Activated T-cell treated with anti-CD3 and anti-CD28 coated beads, Interleukin-2, amount 50 U/mL, for 72 hours (primary cell): ENCODE measurements at regions not wholly inside any gene's neighbourhood (a gene's known extent, or its start where the extent isn't known, plus 50 kb on each side); places are given as distances from the start of the nearest gene placed in this dataset.

Experiments used
- ATAC-seq, 2 donors: fragments of 150-1000 bp; cut with Tn5 transposase; replicated peaks in 1 of 2; 2 replicates each; pipeline ENCODE4 v1.10.0; 2021; ENCODE audit warnings: moderate library complexity in 2 of 2, mild to moderate bottlenecking in 1 of 2
- DNase-seq, 2 donors: peaks; one replicate each; pipeline ENCODE4 v3.0.0; 2021 to 2022; ENCODE audit warnings: mixed read lengths in 1 of 2
- H3K27ac Mint-ChIP-seq: one replicate; pipeline ENCODE4 v1.8.0; 2022; ENCODE audit warnings: mild to moderate bottlenecking, moderate library complexity, mixed read lengths
- H3K27me3 Mint-ChIP-seq: one replicate; pipeline ENCODE4 v1.8.0; 2022; ENCODE audit warnings: low read depth, mixed read lengths
- H3K36me3 Mint-ChIP-seq, 2 donors: one replicate each; pipeline ENCODE4 v1.8.0; 2022; ENCODE audit warnings: mixed read lengths in 2 of 2, mild to moderate bottlenecking in 1 of 2; ENCODE audit not compliant: insufficient read depth in 2 of 2
- H3K4me1 Mint-ChIP-seq: one replicate; pipeline ENCODE4 v1.8.0; 2022; ENCODE audit warnings: low read depth, mixed read lengths
- H3K4me3 Mint-ChIP-seq, 2 donors: one replicate each; pipeline ENCODE4 v1.8.0; 2022; ENCODE audit warnings: mild to moderate bottlenecking in 2 of 2, mixed read lengths in 2 of 2, moderate library complexity in 2 of 2
- H3K9me3 Mint-ChIP-seq, 2 donors: one replicate each; pipeline ENCODE4 v1.8.0; 2022; ENCODE audit warnings: mixed read lengths in 2 of 2

GRCh38 chr9:38118862-38119438 is 49.9 kb upstream of the SHB start:
- ATAC-seq (no peak), DNase-seq (no peak)
- no peaks in the 10 kb centered on the region for H3K36me3 Mint-ChIP-seq
- H3K4me1 Mint-ChIP-seq, result no peaks in the 10 kb centered on the region
- no peaks in the 10 kb centered on the region for H3K9me3 Mint-ChIP-seq
- H3K27me3 Mint-ChIP-seq, result peaks cover 22% of the 10 kb centered on the region
- no peak overlapping the region for H3K4me3 Mint-ChIP-seq
- H3K27ac Mint-ChIP-seq, result no peak overlapping the region
